Thoracic aorta (tissue), 2 donors: ENCODE measurements at regions not wholly inside any gene's neighbourhood (a gene's known extent, or its start where the extent isn't known, plus 50 kb on each side); places are given as distances from the start of the nearest gene placed in this dataset.

ENCODE experiments used
- ATAC-seq: fragments of 150-250 bp; one replicate; pipeline ENCODE4 v1.8.0; 2017; ENCODE audit warnings: low read depth; ENCODE audit not compliant: insufficient number of reproducible peaks, low FRiP score
- DNase-seq: peaks from one replicate; pipeline ENCODE4 v3.0.0-alpha.2; 2020; ENCODE audit warnings: low spot score
- H3K27ac ChIP-seq, 2 donors: fragments of 200-600 bp; sonication (generic); 1 replicate in 1 of 2; 2 replicates in 1 of 2; pipeline ENCODE4 v1.5.1; 2016; ENCODE audit warnings: mild to moderate bottlenecking in 2 of 2, moderate library complexity in 2 of 2
- H3K27me3 ChIP-seq: fragments of 200-600 bp; sonication (generic); replicated peaks from 2 replicates; pipeline ENCODE4 v1.6.0; 2016; ENCODE audit warnings: mild to moderate bottlenecking; ENCODE audit not compliant: insufficient read depth
- H3K36me3 ChIP-seq: fragments of 200-600 bp; sonication (generic); one replicate; pipeline ENCODE4 v1.5.1; 2016
- H3K4me1 ChIP-seq, 2 donors: fragments of 200-600 bp; sonication (generic); 1 replicate in 1 of 2; 2 replicates in 1 of 2; pipeline versions ENCODE4 v1.5.1 to v1.6.0; 2016; ENCODE audit warnings: low read depth in 2 of 2, mild to moderate bottlenecking in 1 of 2; ENCODE audit not compliant: control insufficient read depth in 1 of 2
- H3K4me3 ChIP-seq: fragments of 200-600 bp; sonication (generic); 2 replicates; pipeline ENCODE4 v1.5.1; 2016; ENCODE audit warnings: mild to moderate bottlenecking
- H3K9me3 ChIP-seq: fragments of 200-600 bp; sonication (generic); 2 replicates; pipeline ENCODE4 v1.5.1; 2016
- TF ChIP-seq, protein P1 (sequence below): fragments of 200-600 bp; sonication (generic); IDR thresholded peaks from one replicate; pipeline ENCODE4 v1.5.1; 2019; ENCODE audit warnings: antibody characterized with exemption

DNA sequence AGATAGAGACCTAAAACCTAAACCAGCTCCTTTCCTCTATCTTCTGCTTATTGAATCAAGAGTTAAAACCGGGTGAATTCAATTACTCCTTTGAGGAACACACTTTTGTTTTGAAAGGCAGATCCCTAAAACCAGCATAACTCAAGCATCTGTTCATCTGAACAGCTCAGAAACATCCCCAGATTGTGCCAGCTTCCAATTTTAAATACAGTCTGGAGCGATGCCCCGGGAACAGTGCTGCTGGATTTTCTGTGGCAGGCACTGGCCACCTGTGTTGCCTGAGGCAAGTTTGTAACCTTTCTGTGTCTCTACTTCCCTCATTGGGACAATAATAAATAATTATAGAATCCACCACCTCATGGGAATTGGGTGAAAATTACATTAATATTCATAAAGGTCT, 281.4 kb upstream of the NFE2L3 start:
- no peaks in the 10 kb centered on the region for H3K9me3 ChIP-seq
- TF ChIP-seq, protein P1, sequence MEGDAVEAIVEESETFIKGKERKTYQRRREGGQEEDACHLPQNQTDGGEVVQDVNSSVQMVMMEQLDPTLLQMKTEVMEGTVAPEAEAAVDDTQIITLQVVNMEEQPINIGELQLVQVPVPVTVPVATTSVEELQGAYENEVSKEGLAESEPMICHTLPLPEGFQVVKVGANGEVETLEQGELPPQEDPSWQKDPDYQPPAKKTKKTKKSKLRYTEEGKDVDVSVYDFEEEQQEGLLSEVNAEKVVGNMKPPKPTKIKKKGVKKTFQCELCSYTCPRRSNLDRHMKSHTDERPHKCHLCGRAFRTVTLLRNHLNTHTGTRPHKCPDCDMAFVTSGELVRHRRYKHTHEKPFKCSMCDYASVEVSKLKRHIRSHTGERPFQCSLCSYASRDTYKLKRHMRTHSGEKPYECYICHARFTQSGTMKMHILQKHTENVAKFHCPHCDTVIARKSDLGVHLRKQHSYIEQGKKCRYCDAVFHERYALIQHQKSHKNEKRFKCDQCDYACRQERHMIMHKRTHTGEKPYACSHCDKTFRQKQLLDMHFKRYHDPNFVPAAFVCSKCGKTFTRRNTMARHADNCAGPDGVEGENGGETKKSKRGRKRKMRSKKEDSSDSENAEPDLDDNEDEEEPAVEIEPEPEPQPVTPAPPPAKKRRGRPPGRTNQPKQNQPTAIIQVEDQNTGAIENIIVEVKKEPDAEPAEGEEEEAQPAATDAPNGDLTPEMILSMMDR = no peak
- no peaks in the 10 kb centered on the region for H3K4me1 ChIP-seq
- peaks cover 31% of the 10 kb centered on the region for H3K27me3 ChIP-seq
- DNase-seq (no peak), ATAC-seq (no peak)
- H3K4me3 ChIP-seq = no peak overlapping the region
- no peak overlapping the region for H3K27ac ChIP-seq
- H3K36me3 ChIP-seq = no peaks in the 10 kb centered on the region

DNA sequence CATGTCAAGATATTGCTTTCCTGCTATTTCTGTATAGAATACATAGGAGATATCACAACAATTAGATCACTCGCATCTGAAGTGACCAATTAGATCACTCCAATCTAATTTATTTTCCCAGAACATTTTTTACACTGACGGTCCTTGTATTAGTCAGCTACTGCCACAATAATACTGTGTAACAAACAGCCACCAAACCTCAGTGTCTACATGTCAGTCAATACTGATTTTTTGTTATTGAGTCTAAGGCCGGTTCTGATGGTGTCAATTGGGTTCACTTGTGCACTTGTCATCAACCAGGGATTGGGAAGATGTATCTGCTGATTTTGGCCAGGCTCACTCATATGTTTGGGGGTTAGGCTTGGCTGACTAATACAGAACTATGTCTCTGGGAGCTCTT, 275.9 kb upstream of the NFE2L3 start:
- ATAC-seq = no peak
- Histone ChIP-seq H3K27ac (no peak overlapping the region), H3K27me3 (no peaks in the 10 kb centered on the region)

DNA sequence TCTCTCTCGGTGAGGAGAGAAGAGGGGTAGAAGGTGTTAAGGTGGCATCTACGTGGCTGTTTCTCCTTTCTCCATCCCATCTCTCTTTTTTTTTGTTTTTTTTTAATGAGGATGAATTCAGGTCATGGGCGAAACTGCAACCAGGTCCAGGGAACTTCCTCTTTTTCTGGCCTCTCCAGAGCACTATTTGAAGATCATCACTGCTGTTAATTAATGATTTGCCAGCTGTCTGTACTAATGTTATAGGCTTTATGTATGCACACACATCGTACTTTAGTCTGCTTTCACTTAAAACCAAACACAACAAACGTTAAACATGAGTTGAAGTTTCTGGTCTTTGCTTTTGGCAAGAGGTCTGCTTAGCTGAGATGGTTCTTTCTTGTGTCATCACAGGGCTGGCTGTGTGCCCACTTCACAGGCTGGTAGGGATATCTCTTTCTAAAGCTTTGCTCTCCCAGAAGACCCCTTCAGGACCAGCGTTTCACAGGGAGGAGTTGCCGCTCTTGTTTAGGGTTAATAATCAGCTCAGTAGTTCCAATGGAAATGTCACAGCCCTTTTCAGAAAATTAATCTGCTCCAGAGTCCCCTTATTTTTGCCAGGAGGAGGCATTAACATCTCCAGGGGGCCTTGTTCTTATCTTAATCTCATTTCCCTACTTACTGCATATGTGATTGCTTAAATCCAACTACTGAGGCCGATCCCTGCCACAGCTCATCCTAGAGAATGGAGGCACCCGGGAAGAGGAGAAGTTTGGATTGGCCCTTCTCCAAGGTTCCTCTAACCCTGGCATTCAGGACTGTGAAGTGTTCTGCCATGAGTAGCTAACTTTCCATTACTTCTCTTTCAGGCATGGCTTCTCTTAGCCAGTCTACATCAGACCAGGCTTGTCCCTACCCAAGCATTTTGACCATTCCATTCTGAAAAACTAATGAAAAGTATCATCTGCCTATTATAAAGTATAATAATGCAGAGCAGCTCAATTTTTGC, 273.9 kb upstream of the NFE2L3 start:
- H3K27me3 ChIP-seq = no peaks in the 10 kb centered on the region
- no peaks in the 10 kb centered on the region for H3K36me3 ChIP-seq
- H3K9me3 ChIP-seq = no peaks in the 10 kb centered on the region
- H3K4me3 ChIP-seq = no peak overlapping the region
- no peak overlapping the region for H3K27ac ChIP-seq
- DNase-seq = no peak
- TF ChIP-seq, protein P1 = no peak
- no peaks in the 10 kb centered on the region for H3K4me1 ChIP-seq
- ATAC-seq = no peak

More for the DNA sequence above, 275.9 kb upstream of the NFE2L3 start:
- H3K9me3 ChIP-seq = no peaks in the 10 kb centered on the region
- no peak overlapping the region for H3K4me3 ChIP-seq
- H3K36me3 ChIP-seq = no peaks in the 10 kb centered on the region
- no peaks in the 10 kb centered on the region for H3K4me1 ChIP-seq
- TF ChIP-seq, protein P1 = no peak
- no peak for DNase-seq

DNA sequence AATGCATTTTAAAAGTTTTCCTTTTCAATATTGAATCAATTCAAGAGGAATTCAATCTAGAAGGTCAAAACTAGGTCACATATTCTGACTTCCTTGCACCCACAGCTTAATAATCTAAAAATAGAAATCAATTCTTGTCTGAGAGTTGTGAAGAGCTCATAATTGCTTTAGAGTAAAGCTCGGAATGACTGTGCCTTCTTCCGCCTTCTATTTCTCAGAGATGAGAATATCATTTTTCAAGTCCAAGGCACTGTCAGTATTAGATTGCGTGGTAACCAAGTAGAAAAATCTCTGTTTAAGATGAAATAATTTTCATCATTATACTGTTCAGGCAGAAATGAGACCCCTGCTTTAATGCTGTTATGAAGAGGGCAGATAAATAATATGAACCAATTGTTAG, 272.2 kb upstream of the NFE2L3 start:
- Histone ChIP-seq H3K9me3 (no peaks in the 10 kb centered on the region), H3K27ac (no peak overlapping the region), H3K36me3 (no peaks in the 10 kb centered on the region), H3K4me1 (no peaks in the 10 kb centered on the region), H3K4me3 (no peak overlapping the region), H3K27me3 (no peaks in the 10 kb centered on the region)
- ATAC-seq (no peak), DNase-seq (no peak)
- TF ChIP-seq, protein P1 = no peak

DNA sequence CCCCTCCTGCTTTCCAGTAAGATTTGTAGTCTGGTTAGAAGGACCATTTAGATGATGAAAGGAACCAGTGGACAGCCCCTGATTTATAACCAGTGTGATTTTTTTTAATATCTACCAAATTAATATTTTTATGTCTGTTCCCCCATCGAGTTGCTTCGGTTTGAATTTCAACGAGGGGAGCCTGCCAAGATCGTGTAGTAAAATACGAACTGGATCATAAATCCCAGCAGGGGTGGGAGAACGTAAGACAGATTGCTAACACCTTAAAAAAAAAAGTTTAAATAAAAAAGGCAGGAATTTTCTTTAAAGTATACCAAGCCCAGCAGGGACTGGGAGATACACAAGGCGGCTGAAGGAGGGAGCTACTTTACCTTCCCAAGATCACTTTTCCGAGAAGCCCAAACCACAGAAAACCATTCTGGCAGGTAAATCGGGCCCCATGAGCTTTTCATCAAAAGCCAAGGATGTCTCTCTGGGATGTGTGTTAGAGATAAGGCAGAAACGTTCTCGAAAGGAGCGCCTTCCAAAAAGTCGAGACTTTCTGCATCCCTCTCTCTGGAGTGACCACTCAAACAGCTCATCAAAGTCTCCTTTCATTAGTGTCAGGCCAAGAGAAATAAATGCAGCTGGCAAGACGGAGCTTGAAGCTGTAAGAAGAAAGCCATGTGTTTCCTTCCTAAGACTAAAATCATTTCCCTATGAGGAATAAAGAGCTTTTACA, 270.5 kb upstream of the NFE2L3 start:
- TF ChIP-seq, protein P1 = no peak
- H3K9me3 ChIP-seq = no peaks in the 10 kb centered on the region
- ATAC-seq (no peak), DNase-seq (no peak)
- H3K4me3 ChIP-seq = no peak overlapping the region
- no peak overlapping the region for H3K27ac ChIP-seq
- no peaks in the 10 kb centered on the region for H3K27me3 ChIP-seq
- H3K36me3 ChIP-seq = no peaks in the 10 kb centered on the region
- no peaks in the 10 kb centered on the region for H3K4me1 ChIP-seq
